CD4-positive, alpha-beta T cell treated with Interleukin-4 for 1 hour (primary cell): ENCODE measurements at regions not wholly inside any gene's neighbourhood (a gene's known extent, or its start where the extent isn't known, plus 50 kb on each side); places are given as distances from the start of the nearest gene placed in this dataset.
"Not testable (repeated sequence)": the region's sequence is repeated elsewhere in the genome, so short reads cannot be mapped to it uniquely, and the experiment has no call there.

Source experiments
- DNase-seq, 2 donors: peaks; one replicate each; pipeline ENCODE4 v3.0.0-alpha.2; 2020 to 2022

DNA sequence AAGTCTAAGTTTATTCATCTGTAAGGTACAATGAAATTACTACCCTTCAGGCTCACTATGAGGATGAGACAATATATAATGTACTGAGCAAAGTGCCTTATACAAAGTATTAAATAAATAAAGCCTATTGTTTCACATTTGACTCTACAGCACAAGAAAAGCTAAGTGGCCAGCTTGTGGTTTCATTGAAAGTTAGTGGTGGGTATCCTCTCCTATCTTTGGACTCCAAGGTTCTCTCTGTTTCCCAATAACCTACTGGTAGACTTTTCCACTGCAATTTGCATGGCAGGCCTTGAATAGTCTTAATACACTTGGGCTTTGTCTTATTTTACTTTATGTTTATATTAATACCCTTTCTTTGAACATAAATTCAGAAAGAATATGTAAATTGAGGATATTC lies 262.7 kb downstream of the DEPDC1B start:
- no peak for DNase-seq

DNA sequence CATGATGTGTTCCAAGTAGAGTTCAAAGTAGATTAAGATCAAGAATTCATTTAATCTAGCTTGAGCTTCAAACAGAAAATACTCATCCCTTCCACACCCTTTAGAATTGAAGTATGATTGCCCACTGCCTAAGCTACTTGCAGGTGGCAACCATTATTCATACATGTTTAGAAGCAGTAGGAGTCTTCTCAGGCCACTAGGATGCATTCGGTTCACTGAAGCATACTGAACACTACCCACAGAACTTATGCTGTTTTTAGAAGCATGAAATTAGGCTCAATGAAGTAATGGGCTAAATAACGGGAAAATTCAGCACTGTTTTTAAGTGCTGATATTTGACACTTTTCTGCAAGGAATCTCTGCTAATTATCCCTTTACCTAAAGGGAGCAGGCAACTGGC lies 263.4 kb downstream of the DEPDC1B start:
- DNase-seq, result no peak

DNA sequence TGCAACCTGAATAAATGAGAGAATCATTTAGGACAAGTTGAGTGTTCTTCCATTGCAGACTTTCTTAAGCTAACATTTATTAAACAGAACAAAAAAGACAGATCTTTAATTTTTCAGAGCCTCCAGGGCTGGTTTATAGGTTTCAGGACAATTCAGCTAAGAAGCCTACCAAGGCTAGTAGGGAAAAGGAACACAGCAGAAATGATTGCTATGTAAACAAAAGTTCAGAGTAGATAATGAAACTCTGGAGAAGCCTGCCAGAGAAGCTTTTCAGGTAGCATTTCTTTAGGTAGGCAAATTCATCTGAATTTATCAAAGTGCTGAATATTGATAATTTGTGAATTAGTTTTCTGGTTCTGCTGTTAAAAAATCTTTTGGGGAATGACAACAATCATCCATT lies 264.2 kb downstream of the DEPDC1B start:
- no peak for DNase-seq

DNA sequence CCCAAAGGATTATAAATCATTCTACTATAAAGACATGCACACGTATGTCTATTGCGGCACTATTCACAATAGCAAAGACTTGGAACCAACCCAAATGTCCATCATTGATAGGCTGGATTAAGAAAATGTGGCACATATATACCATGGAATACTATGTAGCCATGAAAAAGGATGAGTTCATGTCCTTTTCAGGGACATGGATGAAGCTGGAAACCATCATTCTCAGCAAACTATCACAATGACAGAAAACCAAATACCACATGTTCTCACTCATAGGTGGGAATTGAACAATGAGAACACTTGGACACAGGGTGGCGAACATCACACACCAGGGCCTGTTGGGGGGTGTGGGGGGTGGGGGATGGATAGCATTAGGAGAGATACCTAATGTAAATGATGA lies 273.8 kb downstream of the DEPDC1B start:
- DNase-seq, result not testable (repeated sequence)

DNA sequence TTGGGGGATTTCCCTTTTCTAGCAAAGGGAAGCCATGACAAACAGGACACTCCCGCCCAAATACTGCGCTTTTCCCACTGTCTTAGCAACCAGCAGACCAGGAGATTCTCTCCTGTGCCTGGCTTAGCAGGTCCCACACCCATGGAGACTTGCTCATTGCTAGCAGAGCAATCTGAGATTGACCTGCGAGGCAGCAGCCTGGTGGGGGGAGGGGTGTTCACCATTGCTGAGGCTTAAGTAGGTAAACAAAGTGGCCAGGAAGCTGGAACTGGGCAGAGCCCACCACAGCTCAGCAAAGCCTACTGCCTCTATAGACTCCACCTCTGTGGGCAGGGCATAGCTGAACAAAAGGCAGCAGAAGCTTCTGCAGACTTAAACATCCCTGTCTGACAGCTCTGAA lies 279.2 kb downstream of the DEPDC1B start:
- not testable (repeated sequence) for DNase-seq

DNA sequence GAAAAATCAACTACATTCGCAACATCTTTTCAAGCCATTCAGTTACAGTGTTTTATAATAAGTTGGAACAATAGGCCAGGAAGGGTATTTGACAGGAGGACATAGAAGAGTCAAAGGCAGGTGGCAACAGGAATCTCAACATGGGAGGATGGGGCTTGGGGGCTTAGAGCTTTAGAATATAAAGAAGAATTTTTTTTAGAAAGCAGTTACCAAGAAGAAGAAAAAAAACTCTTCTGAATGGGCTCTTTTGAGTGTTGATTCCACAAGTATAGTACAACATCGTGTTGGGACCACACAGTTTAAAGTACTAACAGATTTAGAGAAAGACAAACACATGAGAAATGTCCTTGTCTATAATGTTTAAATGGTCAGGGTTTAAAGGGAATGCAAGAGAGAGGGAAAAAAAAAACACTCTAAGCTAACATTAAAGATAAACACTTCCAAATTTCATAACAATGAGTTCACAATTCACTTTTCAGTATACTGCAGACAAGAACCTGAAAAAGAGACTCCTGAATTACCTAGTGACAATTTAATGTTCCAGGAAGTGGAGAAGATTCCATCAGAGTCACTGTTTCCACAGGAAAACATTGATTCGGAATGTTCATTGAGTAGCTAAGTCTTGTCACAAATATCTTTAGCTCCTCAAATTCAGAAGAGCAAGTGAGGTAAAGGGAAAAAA lies 282.3 kb downstream of the DEPDC1B start:
- no peak for DNase-seq

DNA sequence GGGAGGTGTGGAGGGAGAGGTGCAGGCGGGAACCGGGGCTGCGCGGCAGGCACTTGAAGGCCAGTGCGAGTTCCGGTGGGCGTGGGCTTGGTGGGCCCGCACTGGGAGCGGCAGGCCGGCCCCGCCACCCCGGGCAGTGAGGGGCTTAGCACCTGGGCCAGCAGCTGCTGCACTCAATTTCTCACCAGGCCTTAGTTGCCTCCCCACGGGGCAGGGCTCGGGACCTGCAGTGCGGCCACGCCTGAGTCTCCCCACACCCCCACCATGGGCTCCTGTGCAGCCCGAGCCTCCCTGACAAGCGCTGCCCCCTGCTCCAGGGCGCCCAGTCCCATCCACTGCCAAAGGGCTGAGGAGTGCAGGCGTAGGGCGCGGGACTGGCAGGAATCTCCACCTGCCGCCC lies 284.5 kb downstream of the DEPDC1B start:
- DNase-seq, result no peak

DNA sequence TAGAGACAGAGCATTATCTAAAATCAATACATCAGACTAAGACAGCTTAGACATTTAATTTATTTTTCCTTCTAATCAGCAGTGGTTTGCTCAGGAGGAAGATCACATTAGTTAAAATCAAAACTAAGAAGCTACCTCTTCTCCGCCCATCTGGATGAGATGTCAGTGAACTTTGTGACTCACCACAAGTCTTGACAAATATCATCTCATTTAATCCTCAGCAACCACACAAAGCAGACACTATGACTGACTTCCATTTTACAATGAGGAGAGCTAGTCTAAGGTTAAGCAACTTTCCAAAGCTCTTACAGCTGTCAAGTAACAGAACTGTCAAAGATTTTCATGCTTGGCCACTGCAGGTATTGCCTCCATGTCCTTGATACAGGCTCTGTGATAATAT lies 289.5 kb downstream of the DEPDC1B start:
- DNase-seq, result no peak

DNA sequence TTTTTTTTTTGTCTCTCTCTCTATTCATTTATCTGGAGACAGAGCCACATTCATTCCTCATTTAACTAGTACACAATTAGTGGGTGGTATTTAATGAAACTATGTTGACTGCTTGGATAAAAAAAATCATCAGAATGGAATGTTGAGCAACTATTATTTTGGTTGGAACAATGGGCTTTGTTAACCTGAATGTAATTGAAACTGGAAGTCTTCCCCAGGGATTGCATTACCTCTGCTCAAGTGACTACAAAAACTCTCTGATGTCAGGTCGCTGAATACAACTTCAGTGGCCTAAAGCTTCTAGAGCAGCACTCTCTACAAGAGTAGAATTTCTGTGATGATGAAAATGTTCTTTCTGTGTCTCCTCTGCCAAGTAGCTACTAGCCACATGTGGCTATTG lies 295.8 kb downstream of the DEPDC1B start:
- DNase-seq, result no peak

DNA sequence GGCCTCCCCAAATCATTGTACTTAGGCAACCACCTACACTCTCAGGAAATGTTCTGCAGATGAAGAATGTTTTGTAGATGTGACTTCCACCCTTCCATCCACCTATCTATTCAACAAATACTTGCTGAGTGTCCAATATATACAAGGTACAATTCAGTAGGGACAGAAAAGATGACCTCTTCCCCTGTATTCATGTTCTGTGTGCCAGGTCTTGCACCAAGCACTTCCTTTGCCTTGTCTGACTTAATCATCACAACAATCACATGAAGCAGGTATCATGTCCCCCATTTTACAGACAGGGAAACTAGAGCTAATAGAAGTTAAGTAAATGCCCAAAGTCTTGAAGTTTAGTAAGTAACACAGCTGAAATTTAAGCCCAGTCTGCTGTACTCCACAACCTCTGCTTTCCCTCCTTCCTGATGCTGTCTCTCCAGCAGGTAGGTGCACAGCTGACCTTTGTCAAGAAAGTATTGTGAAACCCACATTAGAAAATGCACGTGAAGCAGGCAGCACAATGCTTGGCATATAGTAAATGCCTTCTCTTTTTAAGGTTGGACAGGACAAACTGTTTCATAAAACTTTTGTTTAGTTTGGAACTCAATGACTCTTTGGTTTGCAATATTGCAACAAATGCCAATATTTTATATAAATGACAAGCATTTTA lies 296.5 kb downstream of the DEPDC1B start:
- no peak for DNase-seq

DNA sequence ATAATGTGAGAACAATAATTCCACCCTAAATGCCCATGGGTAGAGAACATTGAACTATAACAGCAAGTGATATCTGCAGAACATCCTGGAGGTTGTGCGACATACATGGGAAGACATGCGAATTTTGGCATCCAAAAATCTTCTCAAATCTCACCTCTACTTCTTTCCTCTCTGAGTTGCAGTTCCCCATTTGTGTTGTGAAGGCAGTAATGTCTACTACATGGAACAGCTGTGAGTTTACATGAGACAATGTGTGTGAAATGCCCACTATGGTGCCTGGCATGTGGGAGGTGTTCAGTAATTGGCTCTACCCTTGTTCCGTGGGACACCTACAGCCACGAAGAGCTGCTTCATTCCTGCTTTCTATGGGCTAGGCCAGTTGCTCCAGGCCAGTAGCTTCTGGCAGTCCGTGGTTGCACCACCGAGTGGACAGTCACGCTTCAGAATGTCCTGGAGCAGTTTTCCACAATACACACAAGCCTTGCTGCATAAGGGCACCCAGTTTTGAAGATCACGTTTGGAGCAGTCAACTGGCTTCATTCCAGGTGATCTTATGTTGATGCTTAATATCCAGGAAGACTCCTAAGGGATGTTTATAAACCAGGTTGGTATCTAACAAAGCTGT lies 297.7 kb downstream of the DEPDC1B start:
- DNase-seq, result no peak

DNA sequence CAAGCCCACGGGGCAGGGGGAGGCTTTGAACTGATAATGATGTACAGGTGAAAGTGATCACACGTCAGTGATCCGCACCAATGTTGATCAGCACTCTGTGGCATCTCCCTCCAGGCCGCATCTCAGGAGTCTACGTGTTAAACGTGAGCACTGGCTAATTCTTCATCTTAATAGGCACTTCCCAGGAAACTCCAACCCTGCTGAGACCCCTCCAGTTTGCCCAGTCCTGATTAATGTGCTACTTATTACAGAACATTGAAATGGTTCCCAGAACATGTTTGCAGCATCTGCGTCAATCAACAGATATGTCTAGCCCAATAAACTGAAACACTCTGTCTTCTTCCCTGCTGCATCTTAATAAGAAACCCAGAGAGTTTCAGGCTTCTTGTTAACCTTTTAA lies 298.4 kb downstream of the DEPDC1B start:
- no peak for DNase-seq

DNA sequence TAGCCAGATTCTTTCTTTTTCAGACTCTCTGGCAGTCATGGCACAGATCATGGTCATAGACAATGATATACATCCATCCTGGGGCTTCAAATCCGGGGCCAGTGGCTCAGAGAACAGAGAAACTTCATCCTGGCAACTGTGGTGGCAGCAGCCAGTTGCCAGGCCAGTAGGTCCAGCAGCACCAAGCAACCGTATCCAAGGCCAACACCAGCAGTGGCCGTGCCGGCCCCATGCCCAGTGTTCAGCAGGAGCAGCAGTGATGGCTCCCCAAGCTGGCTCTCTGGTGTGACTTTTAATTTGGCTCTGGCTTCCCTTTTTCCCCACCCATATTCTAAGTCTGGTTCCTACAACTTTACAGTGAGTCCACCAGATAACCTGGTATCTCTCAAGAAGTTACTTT lies 300.5 kb downstream of the DEPDC1B start:
- no peak for DNase-seq

DNA sequence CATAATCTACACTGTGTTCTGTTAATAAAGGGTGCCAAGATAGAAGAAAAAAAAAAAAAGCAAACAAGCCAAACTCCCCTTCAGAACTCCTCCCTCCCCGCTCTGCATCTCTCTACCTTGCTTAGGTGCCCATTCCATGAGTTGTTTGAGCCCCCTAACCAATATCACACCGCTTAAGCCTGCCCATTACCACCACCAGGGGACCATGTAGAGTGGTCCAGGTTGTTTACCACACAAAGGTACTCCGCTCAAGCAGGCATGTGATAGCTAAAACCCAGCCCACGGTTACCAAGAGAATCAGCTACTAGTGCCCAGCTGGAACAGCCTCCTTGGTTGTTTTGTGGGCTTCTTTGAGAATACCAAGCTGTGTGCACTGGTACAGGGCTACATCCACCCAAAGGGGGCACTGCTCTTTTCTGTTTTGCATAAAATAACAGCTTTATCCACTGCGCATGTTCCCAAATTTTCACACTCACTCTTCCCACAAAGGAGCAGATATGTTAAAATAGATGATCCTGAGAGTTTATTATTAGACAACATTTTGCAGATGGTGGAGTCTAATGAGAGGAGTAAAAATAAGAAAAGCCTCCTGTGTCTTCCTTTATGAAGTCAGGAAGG lies 304.1 kb downstream of the DEPDC1B start:
- no peak for DNase-seq

DNA sequence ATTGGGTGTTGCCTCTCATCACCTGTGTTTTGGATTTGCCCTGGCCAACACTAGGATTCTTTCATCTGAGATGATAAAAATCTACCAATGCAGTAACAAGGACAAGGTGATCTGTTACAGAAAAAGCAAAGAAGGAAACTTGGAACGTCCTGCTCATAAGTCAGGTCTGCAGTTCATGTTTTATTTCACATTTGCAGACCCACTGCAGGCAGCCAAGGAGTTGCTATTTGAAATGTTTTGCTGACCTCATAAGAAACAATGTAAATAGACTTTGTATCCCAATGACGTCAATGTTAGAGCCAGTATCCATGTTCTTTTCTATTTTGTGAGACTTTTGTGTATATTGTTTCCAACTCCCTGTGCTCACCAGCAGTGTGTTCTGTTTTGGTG lies 312.9 kb downstream of the DEPDC1B start:
- no peak for DNase-seq

DNA sequence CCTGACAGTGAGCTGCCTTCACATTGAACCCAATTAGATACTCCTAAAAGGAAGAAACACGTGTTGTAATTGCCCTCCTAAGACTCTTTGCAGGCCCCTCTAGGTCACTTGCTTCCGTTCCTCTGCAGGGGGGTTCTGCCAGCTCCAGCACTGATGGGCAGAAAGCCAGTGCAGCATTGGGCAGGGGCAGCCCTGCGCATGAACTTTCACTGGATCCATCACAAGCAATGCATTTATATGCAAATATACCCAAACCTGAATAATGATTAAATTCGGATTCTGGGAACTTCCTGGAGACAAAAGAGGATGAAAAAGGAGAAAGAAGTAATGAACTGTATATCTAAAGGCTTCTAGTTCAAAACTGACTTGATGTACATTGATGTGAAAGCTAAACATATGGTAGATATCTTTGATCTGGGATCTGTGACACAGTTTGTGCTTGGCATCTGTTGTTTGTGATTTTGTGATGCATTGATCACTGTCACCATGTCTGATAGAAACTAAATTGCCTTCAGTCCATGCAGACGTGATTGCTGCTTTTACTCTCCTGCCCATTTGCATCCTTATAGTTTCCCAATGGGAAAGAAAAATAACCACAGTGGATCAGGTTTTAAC lies 313.4 kb downstream of the DEPDC1B start:
- DNase-seq, result no peak

DNA sequence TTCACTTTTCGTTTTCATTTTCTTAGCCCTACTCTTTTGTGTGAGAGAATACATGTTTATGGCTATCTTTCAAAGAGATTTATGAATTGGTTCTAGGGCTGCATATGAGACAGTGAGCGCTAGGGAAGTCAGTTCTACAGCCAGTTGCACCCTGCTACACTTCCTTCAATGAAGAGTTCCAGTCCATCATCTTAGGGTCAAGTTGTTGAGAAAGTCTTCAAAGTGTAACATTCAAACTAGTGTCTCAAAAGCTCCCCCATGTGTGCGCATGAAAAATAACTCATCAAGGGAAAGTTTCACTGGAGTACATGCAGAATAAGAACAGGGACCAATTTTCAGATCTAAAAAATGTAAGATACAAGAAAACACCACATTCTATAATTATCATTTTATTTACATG lies 317.2 kb downstream of the DEPDC1B start:
- DNase-seq, result no peak

DNA sequence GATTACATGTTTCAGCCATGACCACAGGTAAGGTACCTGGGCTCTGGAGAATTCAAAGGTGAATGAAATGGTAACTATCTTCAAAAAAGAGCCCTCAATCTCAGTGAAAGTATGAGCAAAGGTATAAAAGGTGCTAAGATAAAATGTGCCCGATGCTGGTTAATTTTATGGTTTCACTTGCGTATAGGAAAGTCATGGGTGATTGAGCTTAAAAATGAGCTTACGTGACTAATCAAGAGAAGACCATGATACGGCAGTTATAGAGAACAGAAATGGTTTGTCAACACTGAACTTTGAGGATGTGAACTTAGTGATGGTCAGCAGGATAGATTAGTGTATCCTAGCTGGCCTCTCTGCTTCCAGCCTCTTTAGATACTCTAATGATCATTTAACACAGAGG lies 320.1 kb downstream of the DEPDC1B start:
- no peak for DNase-seq

DNA sequence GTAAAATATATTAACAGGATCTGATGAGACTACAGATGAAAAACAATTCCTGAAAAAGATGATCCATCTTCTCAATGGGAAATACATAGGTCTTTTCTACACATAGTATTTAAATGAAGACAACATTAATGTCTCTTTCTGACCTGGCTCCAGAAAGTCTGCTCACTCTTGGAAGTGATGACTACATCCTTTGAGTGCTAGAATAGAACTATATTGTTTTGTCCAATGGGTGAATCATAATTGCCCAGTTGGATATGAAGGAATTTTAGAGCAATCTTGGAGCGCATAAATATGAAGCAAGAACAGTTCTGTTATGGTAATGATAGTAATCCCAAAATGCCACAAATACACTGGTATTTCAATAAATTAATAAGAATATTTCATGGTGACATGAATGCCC lies 322.1 kb downstream of the DEPDC1B start:
- no peak for DNase-seq

DNA sequence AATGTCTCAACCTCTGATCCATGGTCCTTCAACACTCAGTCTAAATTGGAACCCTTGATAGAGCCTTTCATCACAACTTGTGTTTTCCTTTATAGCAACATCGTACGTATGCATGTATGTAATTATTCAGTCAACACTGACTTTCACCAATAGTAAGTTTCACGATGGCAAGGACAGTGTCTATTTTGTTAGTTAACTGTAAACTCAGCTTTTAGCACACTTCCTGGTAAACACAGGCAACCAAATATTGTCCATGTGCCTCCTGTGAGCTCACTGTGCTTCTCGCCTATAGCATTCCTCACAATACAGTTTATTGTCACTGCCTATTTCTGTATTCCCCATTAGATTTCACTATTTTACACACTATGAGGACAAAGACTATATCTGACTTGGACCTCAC lies 323.1 kb downstream of the DEPDC1B start:
- DNase-seq, result no peak

DNA sequence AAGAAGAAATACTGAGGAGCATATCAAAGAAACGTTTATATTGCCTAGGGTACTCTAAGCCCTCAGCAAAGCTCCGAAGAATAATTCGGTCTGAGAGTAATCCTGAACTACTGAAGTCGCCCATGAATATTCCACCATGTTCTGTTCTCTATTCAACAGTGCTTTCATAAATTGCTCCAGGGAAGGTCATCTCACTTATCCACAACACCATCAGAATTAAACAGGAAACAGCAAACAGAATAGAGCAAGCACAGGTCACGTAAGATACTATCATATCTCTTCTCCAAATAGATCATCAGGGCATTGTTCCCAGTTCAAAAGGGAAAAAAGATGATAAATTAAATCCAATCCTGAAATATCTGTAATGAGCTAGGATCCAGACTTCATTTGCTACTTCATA lies 325.6 kb downstream of the DEPDC1B start:
- DNase-seq, result no peak

DNA sequence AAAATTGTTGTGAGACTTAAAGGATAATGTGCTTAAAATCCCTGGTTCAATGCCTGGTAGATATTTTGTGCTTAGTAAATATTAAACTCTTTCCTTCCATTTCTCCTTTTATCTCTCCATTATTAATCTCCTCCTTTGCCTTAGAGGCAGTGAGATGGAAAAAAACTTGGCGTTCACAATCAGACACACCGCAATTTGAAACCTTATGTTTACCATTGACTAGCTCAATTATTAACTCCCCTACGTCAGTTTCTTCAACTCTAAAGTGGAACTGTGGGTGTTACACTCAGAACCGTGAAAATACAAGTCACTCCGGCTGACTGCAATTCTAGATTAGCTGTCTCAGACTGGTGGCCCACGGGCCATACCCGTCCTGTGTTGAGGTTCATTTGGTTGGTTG lies 327.2 kb downstream of the DEPDC1B start:
- DNase-seq, result no peak

DNA sequence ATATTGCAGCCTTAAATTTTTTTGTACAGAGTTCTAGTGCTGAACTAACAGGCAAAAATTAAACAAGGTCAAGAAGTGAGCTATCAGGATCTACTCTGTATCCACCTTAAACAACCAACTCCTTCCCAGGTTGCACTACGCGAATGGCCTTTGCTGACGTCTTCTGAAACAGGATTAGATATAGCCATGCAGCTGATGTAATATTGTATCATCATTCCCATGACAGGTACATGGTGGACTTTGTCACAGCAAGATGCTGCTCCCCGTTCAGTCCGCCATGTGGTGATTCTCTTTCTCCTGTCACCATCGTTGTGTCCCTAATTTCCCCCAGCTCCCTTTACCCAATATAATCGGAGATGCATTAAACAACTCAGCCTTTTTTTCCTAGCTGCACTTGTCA lies 328.9 kb downstream of the DEPDC1B start:
- DNase-seq, result no peak

DNA sequence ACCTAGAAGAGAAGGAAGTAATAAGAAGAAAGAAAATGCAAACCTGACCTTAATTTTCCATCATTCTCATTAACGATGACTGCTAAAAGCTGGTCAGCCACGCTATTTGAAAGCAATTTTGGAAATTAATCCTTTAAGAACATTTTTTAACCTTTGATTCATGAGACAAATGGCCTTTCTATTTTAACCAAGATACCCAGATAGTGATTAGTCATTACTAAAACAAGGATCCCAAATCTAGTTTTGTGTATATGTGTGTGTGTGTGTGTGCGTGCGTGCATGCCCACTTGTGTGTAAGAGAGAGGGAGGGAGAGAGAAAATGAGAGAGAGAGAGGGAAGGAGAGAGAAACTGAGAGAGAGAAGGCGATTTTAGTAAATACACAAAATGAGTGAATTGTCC lies 329.5 kb downstream of the DEPDC1B start:
- DNase-seq, result no peak
